Muscle layer of duodenum (tissue), 2 donors: ENCODE measurements at regions not wholly inside any gene's neighbourhood (a gene's known extent, or its start where the extent isn't known, plus 50 kb on each side); places are given as distances from the start of the nearest gene placed in this dataset.

Experiments
- H3K27ac ChIP-seq: one replicate; pipeline ENCODE4 v1.7.0; 2013; ENCODE audit warnings: mild to moderate bottlenecking, low read length
- H3K27me3 ChIP-seq: one replicate; pipeline ENCODE4 v1.7.0; 2013; ENCODE audit warnings: low read depth, mild to moderate bottlenecking, control low read depth, low read length
- H3K36me3 ChIP-seq, 2 donors: one replicate each; pipeline ENCODE4 v1.7.0; 2013; ENCODE audit warnings: low read length in 2 of 2, control low read depth in 1 of 2, mild to moderate bottlenecking in 1 of 2; ENCODE audit not compliant: insufficient read depth in 2 of 2, control insufficient read depth in 1 of 2
- H3K4me1 ChIP-seq, 2 donors: one replicate each; pipeline ENCODE4 v1.7.0; 2013; ENCODE audit warnings: low read length in 2 of 2, mild to moderate bottlenecking in 2 of 2, control low read depth in 1 of 2, moderate library complexity in 1 of 2; ENCODE audit not compliant: insufficient read depth in 2 of 2, control insufficient read depth in 1 of 2
- H3K4me3 ChIP-seq, 2 donors: one replicate each; pipeline ENCODE4 v1.7.0; 2013; ENCODE audit warnings: low read length in 2 of 2, low read depth in 1 of 2, mild to moderate bottlenecking in 1 of 2
- H3K9me3 ChIP-seq, 2 donors: one replicate each; pipeline ENCODE4 v1.7.0; 2013; ENCODE audit warnings: low read length in 2 of 2, control low read depth in 1 of 2, mild to moderate bottlenecking in 1 of 2; ENCODE audit not compliant: control insufficient read depth in 1 of 2
- donor health status: healthy.

DNA sequence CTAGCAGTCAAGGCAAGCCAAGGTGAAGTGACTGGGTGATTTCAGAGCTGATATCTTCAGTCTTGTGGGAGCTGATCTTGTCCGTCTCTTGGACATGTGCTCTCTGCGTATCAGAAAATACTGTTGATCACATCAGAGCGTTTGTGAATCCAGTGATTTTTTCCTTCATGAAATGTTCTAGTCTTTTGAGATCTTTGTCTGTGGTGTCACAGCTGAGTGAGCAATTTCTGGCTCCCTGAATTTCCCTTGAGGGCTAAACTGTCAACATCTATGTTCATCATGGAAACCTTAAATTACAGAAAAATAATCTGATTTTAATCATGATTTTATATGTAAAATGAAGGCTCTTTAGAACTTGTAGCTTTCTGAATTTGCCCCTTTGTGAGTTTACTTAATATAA lies 432.0 kb downstream of the CCDC85A start:
- no peak overlapping the region for H3K4me3 ChIP-seq
- H3K4me1 ChIP-seq, result no peaks in the 10 kb centered on the region
- no peaks in the 10 kb centered on the region for H3K36me3 ChIP-seq
- peaks cover 0 to 8% of the 10 kb centered on the region in 2 donors for H3K9me3 ChIP-seq
- no peak overlapping the region for H3K27ac ChIP-seq
- H3K27me3 ChIP-seq, result no peaks in the 10 kb centered on the region

DNA sequence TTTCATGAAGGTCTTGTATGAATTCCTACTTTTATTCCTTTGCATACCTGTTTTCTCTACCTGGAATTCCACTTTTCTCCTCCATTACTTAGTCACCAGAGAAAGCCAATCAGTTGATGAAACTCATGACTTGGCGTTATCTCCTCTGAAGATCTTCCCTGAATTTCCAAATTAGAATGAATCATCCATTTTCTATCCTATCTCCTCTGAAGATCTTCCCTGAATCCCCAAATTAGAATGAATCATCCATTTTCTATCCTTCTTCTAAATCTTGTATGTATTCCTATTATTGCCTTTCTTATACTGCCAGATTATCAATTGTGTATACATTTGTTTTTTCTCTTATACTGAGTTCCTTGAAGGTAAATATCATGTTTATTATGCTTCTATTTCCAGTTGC lies 440.4 kb downstream of the CCDC85A start:
- H3K27ac ChIP-seq, result no peak overlapping the region
- H3K9me3 ChIP-seq, result peaks cover 0 to 7% of the 10 kb centered on the region in 2 donors
- no peaks in the 10 kb centered on the region for H3K4me1 ChIP-seq
- H3K36me3 ChIP-seq, result no peaks in the 10 kb centered on the region
- H3K27me3 ChIP-seq, result no peaks in the 10 kb centered on the region
- no peak overlapping the region for H3K4me3 ChIP-seq

DNA sequence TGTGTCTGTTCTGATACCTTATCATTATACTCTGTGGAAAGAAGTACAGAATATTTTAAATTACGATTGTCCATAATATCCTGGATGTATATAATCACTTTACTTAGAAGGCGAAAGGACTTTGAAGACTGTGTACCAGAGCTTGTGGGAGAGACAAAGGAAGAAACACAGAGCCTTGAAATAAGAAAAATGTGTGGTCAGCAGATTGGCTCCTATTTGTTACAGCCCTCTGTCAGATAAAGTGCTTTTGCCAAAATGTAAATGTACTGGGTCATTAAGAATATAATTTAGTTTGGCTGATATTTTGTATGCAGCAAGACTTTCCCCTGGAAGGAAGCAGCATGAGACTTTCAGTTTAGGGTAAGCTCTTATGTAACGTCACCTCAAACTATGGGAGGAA lies 443.1 kb downstream of the CCDC85A start:
- Histone ChIP-seq H3K36me3 (no peaks in the 10 kb centered on the region), H3K4me1 (no peaks in the 10 kb centered on the region), H3K27me3 (no peaks in the 10 kb centered on the region), H3K27ac (no peak overlapping the region), H3K4me3 (no peak overlapping the region), H3K9me3 (no peaks in the 10 kb centered on the region)

DNA sequence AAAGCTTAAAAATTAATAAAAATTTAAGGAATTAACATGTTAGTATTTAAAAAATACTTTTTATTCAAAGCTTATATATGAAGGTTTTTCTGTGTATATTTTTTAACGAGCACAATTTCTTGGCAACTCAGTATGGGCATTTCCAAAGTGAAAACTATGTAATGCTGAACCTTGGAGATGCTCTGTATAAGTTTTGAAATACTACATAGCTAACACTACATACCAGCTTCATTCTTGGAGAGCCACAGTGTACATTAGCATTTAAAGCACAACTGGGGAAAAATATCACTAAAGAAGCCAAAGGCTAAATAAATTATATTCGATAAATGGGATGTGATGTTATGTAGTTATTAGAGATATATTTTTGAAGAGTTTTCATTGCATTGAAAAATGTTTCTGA lies 446.5 kb downstream of the CCDC85A start:
- no peaks in the 10 kb centered on the region for H3K27me3 ChIP-seq
- H3K4me1 ChIP-seq, result no peaks in the 10 kb centered on the region
- no peak overlapping the region for H3K4me3 ChIP-seq
- no peaks in the 10 kb centered on the region for H3K9me3 ChIP-seq
- H3K27ac ChIP-seq, result no peak overlapping the region
- H3K36me3 ChIP-seq, result no peaks in the 10 kb centered on the region

DNA sequence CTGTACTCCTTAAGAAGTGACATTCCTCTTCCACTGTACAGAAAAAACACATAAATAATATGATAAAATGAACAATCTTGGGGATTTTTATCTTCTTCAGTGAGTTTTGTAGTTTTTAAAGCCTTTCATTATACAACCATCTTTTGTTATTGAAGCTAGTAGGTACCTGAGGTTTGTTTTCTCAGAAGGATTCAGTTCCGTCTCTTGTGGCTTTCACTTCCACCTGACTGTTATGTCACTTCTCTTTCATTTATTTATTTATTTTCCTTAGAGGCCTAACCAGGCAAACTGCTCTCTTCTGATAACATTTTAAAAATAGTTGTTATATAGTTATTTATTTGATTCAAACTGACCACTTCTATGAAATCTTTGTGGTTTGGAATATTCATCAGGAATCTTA lies 464.2 kb downstream of the CCDC85A start:
- Histone ChIP-seq H3K27ac (no peak overlapping the region), H3K9me3 (no peaks in the 10 kb centered on the region), H3K36me3 (no peaks in the 10 kb centered on the region), H3K4me1 (no peaks in the 10 kb centered on the region), H3K4me3 (no peak overlapping the region), H3K27me3 (no peaks in the 10 kb centered on the region)

DNA sequence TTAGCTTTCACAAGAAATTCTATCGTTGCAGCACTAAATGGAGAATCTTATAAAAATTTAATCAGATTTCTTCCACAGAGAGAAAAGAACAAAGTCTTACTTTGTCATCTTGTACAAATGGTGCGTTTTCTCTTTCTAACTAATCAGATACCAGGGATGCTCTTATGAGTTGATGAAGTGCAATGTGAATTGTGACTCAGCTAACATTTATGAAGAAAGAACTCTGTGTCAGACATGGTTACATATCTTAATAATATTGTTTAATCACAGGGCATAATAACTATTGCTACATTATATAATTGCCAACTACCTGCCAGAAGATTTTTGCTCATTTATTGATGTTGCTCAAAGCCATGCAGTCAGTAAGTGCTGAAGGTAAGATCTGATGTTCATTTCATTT lies 465.0 kb downstream of the CCDC85A start:
- H3K4me3 ChIP-seq, result no peak overlapping the region
- H3K4me1 ChIP-seq, result no peaks in the 10 kb centered on the region
- H3K36me3 ChIP-seq, result no peaks in the 10 kb centered on the region
- no peaks in the 10 kb centered on the region for H3K9me3 ChIP-seq
- H3K27ac ChIP-seq, result no peak overlapping the region
- H3K27me3 ChIP-seq, result no peaks in the 10 kb centered on the region

DNA sequence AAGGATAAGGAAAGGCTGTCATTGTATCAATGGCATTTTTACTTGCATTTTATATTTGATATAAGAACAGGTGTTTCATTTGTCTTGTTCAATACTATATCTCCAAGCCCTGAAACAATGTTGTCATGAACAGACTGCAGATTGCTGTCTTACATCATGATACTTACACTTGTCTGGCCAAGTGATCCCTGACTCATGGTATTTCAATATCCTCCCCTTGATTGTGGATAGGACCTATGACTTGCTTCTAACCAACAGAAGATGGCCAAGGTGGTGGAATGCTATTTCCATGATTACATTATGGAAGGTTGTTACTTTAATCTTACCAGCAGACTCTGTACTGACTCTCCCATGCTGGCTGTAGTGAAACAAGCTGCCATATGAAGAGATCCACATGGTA lies 471.1 kb downstream of the CCDC85A start:
- H3K27me3 ChIP-seq, result no peaks in the 10 kb centered on the region
- no peaks in the 10 kb centered on the region for H3K36me3 ChIP-seq
- H3K4me1 ChIP-seq, result no peaks in the 10 kb centered on the region
- H3K4me3 ChIP-seq, result no peak overlapping the region
- H3K27ac ChIP-seq, result no peak overlapping the region
- H3K9me3 ChIP-seq, result no peaks in the 10 kb centered on the region

DNA sequence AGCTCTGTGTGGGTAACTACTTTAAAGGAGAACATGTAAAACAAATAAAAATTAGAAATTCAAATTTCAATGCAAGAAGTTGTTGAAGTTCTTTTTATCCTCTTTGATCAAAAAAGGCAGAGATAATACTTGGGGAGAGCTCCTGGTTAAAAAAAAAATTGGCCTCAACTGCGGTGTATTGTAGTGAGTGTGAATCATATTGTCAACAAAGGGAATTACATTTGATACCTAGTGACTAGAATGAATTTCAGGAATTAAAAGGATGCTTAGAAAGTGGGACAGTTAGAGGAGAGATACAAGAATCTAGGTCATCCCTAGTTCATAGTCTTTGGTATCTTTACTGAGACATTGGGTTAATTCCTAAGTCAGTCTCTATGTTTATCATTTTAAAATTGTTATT lies 473.0 kb downstream of the CCDC85A start:
- no peak overlapping the region for H3K27ac ChIP-seq
- H3K36me3 ChIP-seq, result no peaks in the 10 kb centered on the region
- H3K9me3 ChIP-seq, result no peaks in the 10 kb centered on the region
- no peaks in the 10 kb centered on the region for H3K27me3 ChIP-seq
- no peaks in the 10 kb centered on the region for H3K4me1 ChIP-seq
- no peak overlapping the region for H3K4me3 ChIP-seq

DNA sequence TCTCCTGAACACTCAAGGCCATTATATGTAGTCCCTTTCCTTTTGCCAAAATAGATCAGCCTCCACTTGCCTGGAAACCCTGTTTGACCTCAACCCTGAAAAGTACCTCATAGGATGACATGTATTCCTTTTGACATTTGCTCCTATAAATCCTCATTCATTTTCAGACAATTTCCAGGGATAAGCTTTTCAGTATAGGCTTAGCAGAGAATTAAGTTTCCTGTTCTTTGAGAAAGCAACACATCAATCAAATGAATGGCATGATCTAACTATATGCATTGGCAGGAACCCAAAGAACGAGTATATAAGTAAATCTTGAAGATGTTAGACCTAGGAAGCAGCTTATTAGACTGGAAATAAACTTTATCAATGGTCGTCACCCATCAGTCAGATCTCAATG lies 483.0 kb downstream of the CCDC85A start:
- Histone ChIP-seq H3K4me1 (no peaks in the 10 kb centered on the region), H3K36me3 (no peaks in the 10 kb centered on the region), H3K27me3 (no peaks in the 10 kb centered on the region), H3K27ac (no peak overlapping the region), H3K9me3 (no peaks in the 10 kb centered on the region), H3K4me3 (no peak overlapping the region)

DNA sequence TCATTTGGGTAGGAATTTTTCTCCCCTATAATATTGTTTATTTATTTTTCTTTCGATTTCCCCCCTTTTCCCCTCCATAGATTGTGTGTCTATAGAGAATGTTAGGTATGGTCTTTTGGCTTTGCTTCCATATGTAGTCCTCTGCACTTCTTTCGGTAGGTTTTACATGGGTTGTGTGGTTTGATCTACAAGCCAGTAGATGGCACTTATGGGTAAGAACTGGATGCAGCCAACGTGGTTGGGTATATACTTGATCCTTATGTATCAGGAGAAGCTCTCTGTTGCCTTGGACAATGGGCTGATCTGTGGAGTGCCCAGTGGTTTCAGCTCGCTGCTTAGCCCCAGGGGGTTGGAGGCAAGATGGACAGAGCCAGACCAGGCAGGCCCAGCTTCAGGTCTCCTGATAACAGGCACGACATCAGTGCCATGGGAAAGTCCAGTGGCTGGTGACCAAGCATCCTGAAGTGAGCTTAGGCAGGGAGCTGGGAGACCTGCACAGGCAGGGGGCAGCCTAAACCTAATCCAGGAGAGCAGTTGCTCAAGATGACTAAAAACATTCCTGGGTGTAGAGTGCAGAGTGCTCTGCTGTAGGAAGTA lies 488.3 kb downstream of the CCDC85A start:
- Histone ChIP-seq H3K9me3 (peaks cover 4 to 17% of the 10 kb centered on the region in 2 donors), H3K27ac (no peak overlapping the region), H3K4me3 (no peak overlapping the region), H3K36me3 (no peaks in the 10 kb centered on the region), H3K27me3 (no peaks in the 10 kb centered on the region), H3K4me1 (no peaks in the 10 kb centered on the region)

DNA sequence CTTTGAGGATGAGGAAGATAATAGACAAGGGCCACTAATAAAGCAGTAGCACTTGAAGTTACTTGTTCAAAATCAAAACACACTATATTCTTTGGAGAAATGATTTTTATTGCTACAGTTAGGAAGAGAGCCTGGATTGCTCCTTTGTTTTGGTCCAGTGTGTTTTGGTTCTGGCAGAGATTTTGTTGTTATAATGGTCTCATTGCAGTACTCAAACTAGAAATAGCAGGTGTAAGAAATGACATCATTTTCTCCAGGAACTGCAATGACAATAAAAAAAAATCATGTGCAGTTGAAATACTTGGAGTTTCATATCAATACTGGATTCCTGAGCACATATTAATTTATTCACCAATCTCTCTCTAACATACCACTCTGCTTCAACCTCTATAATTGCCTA lies 490.3 kb downstream of the CCDC85A start:
- Histone ChIP-seq H3K36me3 (no peaks in the 10 kb centered on the region), H3K27ac (no peak overlapping the region), H3K4me1 (no peaks in the 10 kb centered on the region), H3K4me3 (no peak overlapping the region), H3K9me3 (peaks cover 4 to 17% of the 10 kb centered on the region in 2 donors), H3K27me3 (no peaks in the 10 kb centered on the region)

DNA sequence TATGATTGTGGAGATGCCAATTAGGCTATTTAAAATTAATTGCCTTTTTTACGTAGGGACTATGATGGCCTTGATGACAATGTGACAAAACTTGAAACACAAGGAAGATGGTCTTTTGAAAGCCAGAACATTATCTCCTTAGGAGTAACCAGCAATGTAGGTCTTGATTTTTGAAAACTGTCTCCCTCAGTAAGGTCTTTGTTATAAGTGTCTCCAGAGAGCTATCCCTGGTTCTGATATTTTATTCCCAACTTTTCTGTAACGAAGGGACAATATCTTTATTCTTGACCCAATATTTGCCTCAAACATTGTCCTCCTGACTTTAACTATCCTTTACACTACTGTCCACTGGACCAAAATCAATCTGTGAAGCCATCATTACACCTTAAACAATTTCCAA lies 493.2 kb downstream of the CCDC85A start:
- Histone ChIP-seq H3K27ac (no peak overlapping the region), H3K9me3 (peaks cover 4 to 16% of the 10 kb centered on the region in 2 donors), H3K36me3 (no peaks in the 10 kb centered on the region), H3K4me1 (no peaks in the 10 kb centered on the region), H3K27me3 (no peaks in the 10 kb centered on the region), H3K4me3 (no peak overlapping the region)
